ENCODE measurements at regions not wholly inside any gene's neighbourhood (a gene's known extent, or its start where the extent isn't known, plus 50 kb on each side); places are given as distances from the start of the nearest gene placed in this dataset.

GRCh38 chr4:11817088-11817487 lies 388.4 kb upstream of the HS3ST1 start:
- no peak for DNase-seq
- Histone ChIP-seq H3K4me3 (ENCODE audit: low read depth in 2 of 2, low read length in 1 of 2) (no peak overlapping the region), H3K27me3 (ENCODE audit: insufficient read depth) (no peaks in the 10 kb centered on the region), H3K9me2 (no peaks in the 10 kb centered on the region), H3K9me3 (no peaks in the 10 kb centered on the region), H3K36me3 (replicated peaks in 1 of 2; ENCODE audit: control insufficient read depth in 1 of 2, insufficient read depth in 2 of 2, low read length in 1 of 2) (no peaks in the 10 kb centered on the region), H4K20me1 (ENCODE audit: insufficient read depth) (no peaks in the 10 kb centered on the region), H3F3A (replicated peaks; ENCODE audit: insufficient read depth) (no peaks in the 10 kb centered on the region), H3K27ac (ENCODE audit: low read depth in 2 of 2, low read length in 1 of 2) (no peak overlapping the region), H2AFZ (ENCODE audit: low read depth) (no peak overlapping the region), H3K4me1 (ENCODE audit: control insufficient read depth in 1 of 2, insufficient read depth in 2 of 2, low read depth in 1 of 2, low read length in 1 of 2) (no peaks in the 10 kb centered on the region), H3K9ac (no peak overlapping the region), H3K4me2 (no peak overlapping the region), H3K79me2 (ENCODE audit: insufficient read depth) (no peaks in the 10 kb centered on the region)
- CTCF ChIA-PET, result no interaction called here
- no peak for TF ChIP-seq EP300 (IDR thresholded peaks at IDR 0.05; ENCODE audit: borderline replicate concordance in 1 of 2, low read depth in 1 of 2, low read length in 1 of 2)
- TF ChIP-seq USF1 (IDR thresholded peaks at IDR 0.05; ENCODE audit: borderline replicate concordance, low read depth), result no peak
- no peak for TF ChIP-seq SIN3A (IDR thresholded peaks at IDR 0.05; ENCODE audit: borderline replicate concordance, low read depth, low read length)
- no peak for TF ChIP-seq USF2 (IDR thresholded peaks at IDR 0.05; ENCODE audit: borderline replicate concordance, low read depth, low read length)
- no peak for TF ChIP-seq PBX3 (IDR thresholded peaks at IDR 0.05)
- TF ChIP-seq MXI1 (IDR thresholded peaks at IDR 0.05; ENCODE audit: low read depth, low read length), result no peak
- TF ChIP-seq EZH2phosphoT487 (IDR thresholded peaks at IDR 0.05; ENCODE audit: borderline replicate concordance, low read depth), result no peak
- no peak for TF ChIP-seq REST (IDR thresholded peaks at IDR 0.05; ENCODE audit: low read depth, low read length)
- TF ChIP-seq JUND (IDR thresholded peaks at IDR 0.05), result no peak
- TF ChIP-seq RXRA (IDR thresholded peaks at IDR 0.05; ENCODE audit: borderline replicate concordance, low read depth), result no peak
- no peak for TF ChIP-seq CHD2 (IDR thresholded peaks at IDR 0.05; ENCODE audit: low read length, partially characterized antibody)
- no peak for TF ChIP-seq FOXJ3 (CRISPR knock-in tag; IDR thresholded peaks at IDR 0.05)
- POLR2A ChIA-PET, result no interaction called here
